ENCODE measurements at regions not wholly inside any gene's neighbourhood (a gene's known extent, or its start where the extent isn't known, plus 50 kb on each side); places are given as distances from the start of the nearest gene placed in this dataset.

DNA sequence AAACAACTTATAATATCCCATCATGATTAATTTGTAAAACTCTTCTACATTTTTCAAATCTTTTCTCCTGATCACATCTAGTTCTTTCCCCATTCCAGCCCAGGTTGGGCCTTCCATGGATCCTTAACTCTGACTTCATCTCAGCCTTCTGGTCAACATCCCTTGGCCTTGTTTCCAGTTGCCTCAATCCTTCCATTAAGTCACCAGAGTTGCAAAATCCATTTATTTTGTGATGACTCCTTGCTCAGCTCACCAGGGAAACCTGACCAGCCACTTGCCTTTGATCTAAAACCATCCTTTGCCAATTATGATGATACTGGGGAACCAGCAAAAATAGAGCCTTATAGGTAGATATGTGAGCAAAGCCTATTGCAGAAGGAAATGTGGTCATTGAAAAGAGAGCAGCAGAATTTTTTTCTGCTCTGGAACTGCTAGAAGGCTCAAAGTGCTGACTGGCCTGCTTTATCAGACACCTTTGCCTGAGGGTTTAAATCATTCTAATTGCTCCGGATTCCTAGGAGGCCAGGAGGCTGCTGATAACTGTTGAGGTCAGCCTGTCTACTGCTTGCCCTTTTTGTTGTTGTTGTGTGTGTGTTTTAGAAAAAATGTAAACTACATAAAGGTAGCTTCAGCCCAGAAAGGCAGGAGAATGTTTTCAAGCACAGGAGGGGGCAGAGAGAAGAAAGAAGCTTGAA lies 512.2 kb upstream of the GRIA1 start:
- DNase-seq (ENCODE audit: low read depth in 2 of 3, low spot score in 2 of 3): no peak

DNA sequence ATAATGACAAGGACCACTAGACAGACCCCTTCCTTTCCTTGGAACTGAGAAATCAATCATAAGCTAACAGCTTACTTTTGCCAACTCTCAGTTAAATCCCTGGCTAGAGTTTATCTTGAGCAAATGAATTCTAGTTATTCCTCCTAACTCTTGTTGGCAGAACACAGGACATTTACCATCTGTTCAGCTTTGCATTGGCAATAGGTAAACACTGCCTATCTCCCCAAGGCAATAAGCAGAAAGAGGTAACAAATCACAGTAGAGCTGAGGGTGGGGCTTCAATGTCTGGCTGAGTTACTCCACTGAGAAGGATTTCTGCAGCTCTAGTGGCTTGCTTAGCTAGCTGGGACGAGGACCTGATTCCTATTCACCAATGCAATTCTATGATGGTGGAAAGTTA lies 503.3 kb upstream of the GRIA1 start:
- no peak for DNase-seq (ENCODE audit: low read depth in 2 of 3, low spot score in 2 of 3)

DNA sequence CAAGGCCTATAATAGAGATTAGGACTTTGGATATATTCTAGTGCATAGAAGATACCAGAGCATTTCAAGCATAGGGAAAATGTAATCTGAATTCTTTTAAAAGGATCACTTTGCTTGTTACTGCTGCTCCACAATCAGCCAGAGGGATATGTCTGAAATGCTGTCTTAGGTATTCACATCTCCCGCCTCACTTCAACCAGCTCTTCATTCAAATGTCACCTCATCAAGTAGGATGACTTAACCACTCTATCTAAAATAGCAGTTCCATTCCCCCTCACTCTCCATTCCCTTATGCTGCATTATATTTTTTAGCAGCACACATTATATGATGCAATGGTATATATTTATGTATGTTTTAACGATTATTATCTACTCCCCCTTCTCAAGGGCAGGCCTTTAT lies 500.3 kb upstream of the GRIA1 start:
- DNase-seq (ENCODE audit: low read depth in 2 of 3, low spot score in 2 of 3): no peak

DNA sequence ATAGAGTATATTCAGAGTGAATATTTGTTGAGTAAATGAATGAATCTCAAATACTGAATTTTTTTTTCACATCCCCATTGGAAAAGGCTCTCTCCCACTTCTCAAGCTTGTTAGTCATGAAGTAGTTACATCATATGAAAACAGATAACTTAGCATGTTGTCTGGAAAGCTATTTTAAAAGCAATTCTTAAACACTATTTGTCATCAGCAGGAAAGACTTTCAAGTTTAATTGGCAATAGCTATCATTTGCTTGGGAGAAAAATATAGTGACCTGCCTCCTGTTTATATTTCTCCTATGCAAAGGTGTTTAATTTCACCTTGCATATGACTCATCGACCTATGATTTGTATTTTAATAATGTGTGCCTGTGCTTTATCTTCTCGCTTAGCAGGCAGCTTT lies 499.8 kb upstream of the GRIA1 start:
- DNase-seq (ENCODE audit: low read depth in 2 of 3, low spot score in 2 of 3): no peak

DNA sequence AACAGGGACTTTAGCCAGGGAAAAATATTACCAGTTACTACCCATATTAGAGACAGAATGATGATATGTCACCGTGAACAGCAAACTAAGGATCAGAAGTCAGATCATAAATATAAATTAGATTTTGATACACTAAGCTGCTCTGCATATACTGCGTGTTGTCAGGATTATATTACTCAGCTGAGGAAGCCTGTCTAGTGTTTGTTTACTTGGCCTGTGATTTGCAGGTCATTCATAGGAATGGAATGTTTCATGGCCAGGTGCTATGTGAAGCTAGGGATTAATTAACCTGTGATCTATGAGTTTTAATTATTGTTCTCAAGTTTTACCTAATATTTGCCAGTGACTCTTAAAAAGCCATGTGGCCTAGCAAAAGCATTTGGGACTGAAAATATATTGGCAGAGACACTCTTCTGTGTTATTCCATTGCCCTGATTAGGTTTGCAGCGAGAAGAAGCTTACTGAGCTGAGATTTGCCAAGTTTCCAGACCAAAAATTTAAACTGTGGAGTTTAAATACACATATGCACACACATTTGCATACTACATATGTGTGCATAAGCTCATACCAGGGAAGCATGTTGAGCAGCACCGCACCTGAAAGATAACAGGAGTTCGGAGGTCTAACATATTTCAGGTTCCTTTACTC lies 496.3 kb upstream of the GRIA1 start:
- DNase-seq (ENCODE audit: low read depth in 2 of 3, low spot score in 2 of 3): no peak

DNA sequence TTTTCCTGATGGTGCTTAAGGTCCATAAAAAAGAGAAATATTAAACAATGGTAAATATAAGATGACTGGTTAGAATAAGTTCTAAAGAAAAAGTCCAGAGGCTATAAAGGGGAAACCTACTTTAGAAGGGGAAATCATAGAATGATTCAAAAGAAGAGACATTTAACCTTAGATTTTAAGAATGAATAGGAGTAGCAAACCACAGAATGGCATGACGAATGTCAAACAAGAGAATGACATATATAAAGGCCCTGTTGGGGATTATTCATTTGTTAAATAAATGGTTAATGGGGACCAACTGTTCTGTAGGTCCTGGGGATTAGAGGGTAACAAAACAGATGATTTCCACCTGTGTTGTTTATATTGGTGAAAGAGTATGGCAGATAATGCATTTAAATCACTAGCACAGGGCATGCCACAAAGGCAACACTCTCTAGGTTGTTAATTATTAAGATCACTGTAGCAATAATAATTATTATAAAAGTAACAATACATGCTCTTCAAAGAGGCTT lies 495.2 kb upstream of the GRIA1 start:
- DNase-seq (ENCODE audit: low read depth in 2 of 3, low spot score in 2 of 3): no peak

DNA sequence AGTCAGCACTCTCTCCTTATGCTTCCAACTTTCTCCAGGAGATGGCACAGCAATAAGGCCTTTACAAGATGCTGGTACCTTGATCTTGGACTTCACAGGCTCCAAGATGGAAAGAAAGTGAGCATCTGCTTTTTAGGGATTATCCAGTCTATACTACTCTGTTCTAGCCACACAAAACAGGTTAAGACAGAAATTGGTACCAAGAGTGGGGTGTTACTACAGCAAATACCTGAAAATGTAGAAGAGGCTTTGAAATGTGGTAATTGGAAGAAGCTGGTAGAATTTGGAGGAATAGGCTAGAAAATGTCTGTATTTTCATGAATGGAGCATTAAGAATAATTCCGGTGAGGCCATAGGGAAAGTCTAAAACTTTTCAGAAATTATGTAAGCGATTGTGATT lies 484.8 kb upstream of the GRIA1 start:
- DNase-seq (ENCODE audit: low read depth in 2 of 3, low spot score in 2 of 3): no peak

DNA sequence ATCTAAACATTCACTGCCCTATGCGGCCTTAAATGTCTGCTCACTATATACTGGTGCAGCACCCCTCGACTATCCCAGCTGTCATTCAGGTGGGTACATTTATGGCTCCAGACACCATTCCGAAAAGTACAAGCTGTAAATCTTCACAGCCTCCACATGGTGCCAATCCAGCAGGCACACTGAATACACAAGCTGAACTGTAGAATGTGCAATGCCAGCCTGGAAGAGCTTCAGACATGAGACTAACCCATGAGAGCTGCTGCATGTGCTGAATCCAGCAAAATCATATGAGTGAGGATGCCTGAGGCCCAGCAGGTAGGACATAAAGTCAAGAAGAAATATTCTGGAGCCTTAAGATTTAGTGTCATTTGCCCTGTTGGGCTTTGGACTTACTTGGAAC lies 483.8 kb upstream of the GRIA1 start:
- no peak for DNase-seq (ENCODE audit: low read depth in 2 of 3, low spot score in 2 of 3)

DNA sequence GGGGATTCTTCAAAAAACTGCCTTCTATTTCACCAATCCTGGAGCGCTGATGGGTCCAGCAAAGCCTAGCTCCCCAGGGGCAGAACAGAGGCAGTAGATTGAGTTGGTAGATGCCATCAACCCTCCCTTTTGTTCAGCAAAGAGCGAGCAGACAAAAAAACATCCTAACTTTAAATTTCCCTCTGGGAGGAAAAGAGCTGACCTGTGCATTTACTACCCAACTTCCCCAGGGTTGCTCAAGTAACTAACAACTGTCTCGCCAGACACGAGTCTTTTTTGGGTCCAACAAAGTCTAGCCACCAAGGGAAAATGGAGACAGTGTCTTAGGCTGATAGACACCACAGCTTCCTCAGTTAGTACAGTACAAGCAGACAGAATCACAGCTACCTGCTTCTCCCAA lies 476.3 kb upstream of the GRIA1 start:
- DNase-seq (ENCODE audit: low read depth in 2 of 3, low spot score in 2 of 3): no peak

DNA sequence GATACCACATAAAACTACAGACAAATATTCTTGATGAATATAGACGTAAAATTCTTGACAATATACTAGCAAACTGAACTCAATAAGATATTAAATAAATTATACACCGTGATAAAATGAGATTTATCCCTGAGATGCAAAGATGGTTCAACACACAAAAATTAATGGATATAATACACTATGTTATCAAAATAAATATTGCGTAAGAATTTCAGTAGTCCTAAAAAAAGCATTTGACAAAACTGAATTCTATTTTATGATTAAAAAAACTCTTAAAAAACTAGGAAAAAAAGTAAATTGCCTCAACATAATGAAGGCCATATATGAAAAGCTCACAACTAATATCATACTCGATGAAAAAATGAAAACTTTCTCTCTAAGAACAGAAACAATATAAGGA lies 472.3 kb upstream of the GRIA1 start:
- no peak for DNase-seq (ENCODE audit: low read depth in 2 of 3, low spot score in 2 of 3)

DNA sequence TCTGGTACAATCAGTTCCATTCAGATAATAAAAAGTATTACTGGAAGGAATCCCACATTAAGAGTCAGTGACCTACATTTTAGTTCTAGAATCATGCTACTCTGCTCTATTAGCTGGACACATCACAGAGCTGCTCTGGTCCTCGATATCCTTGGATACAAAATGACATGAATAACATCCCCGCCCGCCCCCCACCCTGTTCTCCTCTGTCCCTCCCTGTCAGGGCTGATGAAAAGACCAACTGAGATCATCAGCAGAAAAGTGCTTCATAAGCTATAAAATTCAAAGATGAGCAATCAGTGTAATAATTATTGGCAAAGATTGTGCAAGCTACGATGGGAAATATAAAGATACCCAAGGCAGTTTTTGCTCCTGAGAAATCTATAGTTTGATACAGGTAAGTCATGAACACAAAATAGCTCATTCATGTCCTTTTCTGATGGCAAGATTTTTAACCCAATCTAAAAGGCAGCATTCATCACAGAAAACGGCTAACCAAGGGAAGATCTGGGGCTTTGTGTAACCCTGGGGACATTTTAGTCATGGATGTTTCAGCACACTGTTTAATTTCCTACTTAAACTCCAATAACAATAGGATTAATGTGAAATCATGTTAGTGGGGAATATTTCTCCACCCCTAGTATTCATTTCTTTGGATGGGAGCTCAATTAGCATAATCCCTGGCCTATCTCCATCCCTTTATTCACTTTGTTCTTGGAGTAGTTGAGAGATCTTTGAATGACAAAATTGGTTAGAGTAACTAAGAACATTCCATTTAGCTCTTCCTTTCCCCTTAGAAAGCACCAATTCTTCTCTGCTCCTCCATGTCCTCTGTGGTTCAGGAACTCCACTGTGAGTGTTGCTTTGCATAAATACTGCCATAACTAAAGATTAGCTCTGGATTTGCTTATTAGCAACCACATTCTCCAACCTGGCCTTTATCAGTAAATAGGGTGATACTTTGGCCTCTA lies 459.4 kb upstream of the GRIA1 start:
- no peak for DNase-seq (ENCODE audit: low read depth in 2 of 3, low spot score in 2 of 3)

DNA sequence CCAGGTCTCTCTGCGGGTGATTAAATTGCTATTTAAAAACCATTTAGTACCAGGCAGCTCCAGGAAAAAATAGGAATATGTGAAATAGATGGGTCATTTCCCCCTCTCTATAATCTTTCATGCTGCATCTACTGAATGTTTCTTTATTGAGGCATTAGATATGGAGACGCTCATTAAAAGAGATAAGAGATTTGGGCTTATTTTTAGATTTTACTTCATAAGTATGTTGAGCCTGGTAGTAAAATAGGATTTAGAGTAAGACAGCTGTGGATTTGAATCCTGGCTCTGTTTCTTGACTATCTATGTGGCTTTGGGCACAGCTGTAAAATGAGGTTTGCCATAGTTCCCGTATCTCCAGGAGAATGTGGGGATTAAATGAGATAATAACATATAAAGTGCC lies 451.0 kb upstream of the GRIA1 start:
- no peak for DNase-seq (ENCODE audit: low read depth in 2 of 3, low spot score in 2 of 3)

DNA sequence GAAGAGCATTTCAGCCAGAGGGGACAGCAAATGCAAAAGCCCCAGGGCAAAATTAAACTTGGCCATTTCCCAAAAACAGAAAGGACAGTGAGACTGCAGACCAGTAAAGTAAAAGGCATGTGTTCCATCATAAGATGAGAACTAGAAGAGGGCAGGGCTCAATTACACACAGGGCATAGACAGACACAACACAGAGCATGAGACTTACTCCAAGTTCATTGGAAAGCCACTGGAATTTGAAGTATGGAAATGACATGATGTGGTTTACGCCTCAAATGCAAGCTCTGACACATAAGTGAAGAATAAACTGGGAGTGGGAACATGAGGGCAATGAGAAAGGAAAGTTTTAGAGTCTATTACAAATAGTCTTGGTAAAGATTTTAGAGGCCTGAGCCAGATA lies 446.6 kb upstream of the GRIA1 start:
- DNase-seq (ENCODE audit: low read depth in 2 of 3, low spot score in 2 of 3): no peak

DNA sequence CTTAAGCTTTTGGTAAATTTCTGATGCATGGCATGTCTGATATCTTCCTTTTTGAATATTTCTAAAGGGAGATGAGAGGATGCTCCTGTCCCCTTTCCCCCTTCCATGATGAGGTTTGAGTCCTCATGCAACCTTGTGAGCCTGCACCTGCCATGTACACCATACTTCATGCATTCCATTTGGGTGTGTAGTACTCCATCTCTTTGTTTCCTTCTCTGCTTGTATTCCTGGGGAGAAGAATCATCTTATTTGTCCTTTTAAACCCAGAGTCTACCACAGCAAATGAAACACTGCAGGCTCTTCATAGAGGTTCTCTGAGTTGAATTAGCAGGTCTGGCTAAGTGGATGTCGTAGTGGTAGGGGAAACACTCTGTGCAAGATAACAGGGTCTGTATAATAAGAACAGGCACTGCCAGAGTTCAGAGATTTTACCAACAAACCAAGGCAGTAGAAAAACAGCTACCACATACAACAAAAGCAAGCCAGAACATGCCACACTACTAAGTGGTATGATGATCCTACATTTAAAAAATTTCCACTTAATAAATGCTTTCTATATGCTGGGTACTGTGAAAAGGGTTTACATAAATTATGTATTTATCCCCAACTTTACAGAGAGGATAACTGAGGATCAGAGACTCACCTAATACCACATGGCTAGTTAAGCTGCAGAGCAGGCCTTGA lies 439.8 kb upstream of the GRIA1 start:
- no peak for DNase-seq (ENCODE audit: low read depth in 2 of 3, low spot score in 2 of 3)

DNA sequence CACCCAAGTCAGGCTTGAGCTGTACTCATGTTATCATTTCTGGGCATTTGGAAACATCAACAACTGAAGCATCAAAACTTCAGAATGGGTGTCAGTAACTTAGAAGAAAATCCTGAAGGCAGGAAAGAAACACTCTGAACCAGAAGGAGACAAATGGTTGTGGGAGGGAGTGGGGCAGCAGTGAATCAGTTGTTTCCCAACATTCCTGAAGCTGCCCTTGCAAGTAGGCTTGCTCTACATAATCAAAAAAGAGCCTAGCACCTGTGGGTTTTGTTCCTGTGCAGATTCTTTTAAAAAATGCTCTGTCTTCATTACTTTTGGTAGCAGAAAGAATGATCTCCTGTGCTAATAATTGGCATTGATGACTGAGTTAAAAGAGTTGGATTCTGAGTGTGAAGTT lies 424.2 kb upstream of the GRIA1 start:
- no peak for DNase-seq (ENCODE audit: low read depth in 2 of 3, low spot score in 2 of 3)

DNA sequence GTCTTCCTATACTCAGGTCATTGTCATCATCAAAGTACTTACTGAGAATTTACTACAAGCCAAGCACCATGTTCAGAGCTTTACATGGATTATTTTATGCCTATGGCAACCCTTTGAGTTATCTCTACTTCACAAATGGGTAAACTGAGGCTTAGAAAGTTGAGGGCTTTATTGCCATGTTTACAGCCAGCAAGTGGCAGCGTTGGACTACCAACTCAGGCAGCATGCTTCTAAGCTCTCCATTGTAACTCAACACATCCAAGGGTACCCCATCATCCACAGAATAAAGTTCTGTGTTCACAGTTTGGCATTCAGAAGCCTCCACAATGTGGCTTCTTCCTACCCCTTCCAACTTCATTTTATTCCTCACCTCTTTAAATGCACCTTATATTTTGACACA lies 422.6 kb upstream of the GRIA1 start:
- no peak for DNase-seq (ENCODE audit: low read depth in 2 of 3, low spot score in 2 of 3)

DNA sequence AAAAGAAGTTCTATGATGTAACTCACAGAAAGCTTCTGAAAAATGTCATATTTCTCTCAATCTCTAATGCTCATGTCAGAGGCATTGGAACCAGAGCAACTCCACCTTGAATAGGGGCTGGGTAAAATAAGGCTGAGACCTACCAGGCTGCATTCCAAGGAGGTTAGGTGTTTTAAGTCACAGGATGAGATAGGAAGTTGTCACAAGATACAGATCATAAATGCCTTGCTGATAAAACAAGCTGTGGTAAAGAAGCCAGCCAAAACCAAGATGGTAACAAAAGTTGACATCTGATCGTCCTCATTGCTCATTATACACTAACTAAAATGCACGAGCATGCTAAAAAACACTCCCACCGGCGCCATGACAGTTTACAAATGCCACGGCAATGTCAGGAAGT lies 411.1 kb upstream of the GRIA1 start:
- DNase-seq (ENCODE audit: low read depth in 2 of 3, low spot score in 2 of 3): no peak

DNA sequence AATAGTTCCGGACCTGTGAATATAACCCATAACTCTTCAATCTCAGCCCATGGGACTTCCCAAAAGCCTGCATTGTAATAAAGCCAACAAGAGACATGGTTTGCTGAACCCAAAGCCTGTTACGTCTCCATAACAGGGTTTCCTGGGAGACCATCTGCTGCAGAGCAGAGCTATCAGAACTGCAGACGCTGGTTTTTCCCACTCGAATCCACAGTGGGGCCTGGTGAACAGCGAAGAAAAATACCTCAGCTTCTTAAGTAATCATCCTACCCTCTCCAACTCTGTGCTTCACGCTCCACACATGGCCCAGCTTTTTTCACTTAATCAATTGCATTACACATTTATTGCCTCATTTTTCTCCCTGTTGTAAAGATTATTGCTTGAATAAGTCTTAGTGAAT lies 409.5 kb upstream of the GRIA1 start:
- no peak for DNase-seq (ENCODE audit: low read depth in 2 of 3, low spot score in 2 of 3)

DNA sequence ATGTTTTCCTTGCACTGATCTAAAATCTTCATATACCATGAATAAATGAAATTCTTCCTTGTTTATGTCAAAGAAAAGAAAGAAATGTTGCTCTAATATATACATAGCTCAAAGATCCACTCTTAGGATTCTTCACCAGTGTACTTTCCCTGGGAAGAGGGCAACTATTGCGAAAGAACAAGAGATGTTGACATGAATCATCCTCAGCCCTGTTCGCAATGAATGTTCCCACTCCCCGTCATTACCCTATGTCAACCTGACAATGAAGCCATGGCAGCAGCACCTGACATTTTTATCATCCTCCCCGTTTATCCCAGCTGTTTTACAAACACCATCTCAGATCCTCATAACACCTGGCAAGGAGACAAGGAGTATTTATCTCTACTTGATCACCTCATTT lies 409.1 kb upstream of the GRIA1 start:
- DNase-seq (ENCODE audit: low read depth in 2 of 3, low spot score in 2 of 3): no peak

DNA sequence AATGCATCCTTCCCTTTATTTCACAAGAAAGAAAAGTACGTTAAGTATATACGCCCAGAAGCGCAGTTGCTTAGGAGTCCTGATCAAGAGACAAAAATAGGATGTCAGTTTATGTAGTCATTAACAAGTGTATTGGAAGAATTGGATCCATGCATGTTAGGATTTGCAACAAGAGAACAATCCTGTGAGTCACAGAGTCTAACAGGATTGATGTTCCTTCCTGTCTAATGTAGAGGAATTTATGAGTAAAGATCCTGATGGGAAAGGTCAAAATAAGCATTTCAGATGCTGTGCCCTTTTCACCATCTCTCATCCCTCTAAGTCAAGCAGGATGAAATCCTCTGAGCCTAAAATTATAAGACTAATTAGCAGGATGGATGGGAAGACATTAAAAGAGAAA lies 406.0 kb upstream of the GRIA1 start:
- DNase-seq (ENCODE audit: low read depth in 2 of 3, low spot score in 2 of 3): no peak

DNA sequence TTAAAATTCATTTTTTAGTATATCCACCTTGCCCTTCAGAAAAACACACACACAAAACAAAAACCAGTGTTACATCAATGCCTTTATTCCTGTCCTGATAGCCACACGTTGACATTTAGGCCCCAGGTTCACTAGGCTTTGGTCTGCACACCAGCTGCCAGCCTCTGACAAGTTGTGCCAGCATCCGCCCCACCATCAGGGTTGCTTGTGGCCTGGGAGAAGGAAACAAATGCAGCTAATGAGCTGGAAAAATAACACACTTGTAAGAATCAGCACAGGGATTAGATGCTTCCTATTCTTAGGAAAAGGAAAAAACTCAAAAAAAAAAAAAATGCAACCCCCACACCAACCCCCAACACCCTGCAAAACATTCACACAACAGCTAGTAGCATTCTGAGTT lies 404.0 kb upstream of the GRIA1 start:
- DNase-seq (ENCODE audit: low read depth in 2 of 3, low spot score in 2 of 3): no peak
